MM.1S (cell line): ENCODE measurements at regions not wholly inside any gene's neighbourhood (a gene's known extent, or its start where the extent isn't known, plus 50 kb on each side); places are given as distances from the start of the nearest gene placed in this dataset.

ENCODE experiments used
- EZH2 ChIP-seq: fragments of 300-600 bp; sonication (generic); optimal IDR thresholded peaks from 2 replicates; pipeline ENCODE3; 2017; ENCODE audit warnings: low read depth, mild to moderate bottlenecking, antibody characterized with exemption, low read length, mixed read lengths
- TF ChIP-seq, protein P1 (sequence below): fragments of 300-600 bp; sonication (generic); IDR thresholded peaks from 2 replicates; pipeline ENCODE4 v1.5.1; 2016; ENCODE audit warnings: antibody characterized with exemption, low read length, mixed read lengths

DNA sequence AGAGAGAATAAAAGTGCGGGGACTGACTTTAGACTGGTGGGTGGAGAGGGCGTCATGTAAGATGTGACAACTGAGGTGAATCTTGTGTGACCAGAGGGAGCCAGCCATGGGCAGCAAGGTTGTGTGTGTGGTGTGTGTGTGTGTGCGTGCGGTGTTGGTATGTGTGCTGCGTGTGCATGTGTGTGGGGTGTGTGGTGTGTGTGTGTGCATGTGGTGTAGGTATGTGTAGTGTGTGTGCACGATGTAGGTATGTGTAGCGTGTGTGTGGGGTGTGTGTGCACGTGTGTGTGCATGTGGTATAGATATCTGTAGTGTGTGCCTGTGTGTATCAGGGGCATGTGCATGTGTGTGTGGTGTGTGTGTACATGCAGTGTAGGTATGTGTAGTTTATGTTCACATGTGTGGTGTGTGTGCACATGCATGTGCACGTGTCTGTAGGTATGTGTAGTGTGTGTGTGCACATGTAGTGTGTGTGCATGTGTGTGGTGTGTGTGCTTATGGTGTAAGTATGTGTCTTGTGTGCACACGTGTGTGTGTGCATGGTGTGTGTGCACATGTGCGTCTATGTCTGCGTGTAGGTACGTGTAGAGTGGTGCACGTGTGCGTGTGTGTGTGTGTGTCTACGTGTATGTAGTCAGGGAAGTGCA is 312.3 kb upstream of the MKI67 start:
- TF ChIP-seq, protein P1, sequence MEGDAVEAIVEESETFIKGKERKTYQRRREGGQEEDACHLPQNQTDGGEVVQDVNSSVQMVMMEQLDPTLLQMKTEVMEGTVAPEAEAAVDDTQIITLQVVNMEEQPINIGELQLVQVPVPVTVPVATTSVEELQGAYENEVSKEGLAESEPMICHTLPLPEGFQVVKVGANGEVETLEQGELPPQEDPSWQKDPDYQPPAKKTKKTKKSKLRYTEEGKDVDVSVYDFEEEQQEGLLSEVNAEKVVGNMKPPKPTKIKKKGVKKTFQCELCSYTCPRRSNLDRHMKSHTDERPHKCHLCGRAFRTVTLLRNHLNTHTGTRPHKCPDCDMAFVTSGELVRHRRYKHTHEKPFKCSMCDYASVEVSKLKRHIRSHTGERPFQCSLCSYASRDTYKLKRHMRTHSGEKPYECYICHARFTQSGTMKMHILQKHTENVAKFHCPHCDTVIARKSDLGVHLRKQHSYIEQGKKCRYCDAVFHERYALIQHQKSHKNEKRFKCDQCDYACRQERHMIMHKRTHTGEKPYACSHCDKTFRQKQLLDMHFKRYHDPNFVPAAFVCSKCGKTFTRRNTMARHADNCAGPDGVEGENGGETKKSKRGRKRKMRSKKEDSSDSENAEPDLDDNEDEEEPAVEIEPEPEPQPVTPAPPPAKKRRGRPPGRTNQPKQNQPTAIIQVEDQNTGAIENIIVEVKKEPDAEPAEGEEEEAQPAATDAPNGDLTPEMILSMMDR, result no peak
- no peak for TF ChIP-seq EZH2
